GM19452 (cell line): ENCODE measurements at regions not wholly inside any gene's neighbourhood (a gene's known extent, or its start where the extent isn't known, plus 50 kb on each side); places are given as distances from the start of the nearest gene placed in this dataset.

ENCODE experiments used
- ATAC-seq: cut with Tn5 transposase; IDR thresholded peaks from one replicate; pipeline ENCODE4 v1.9.1; 2021; ENCODE audit not compliant: unreplicated experiment

GRCh38 chr15:39320886-39321285 lies 260.0 kb upstream of the THBS1 start:
- no peak for ATAC-seq

GRCh38 chr15:39321977-39322376 lies 258.9 kb upstream of the THBS1 start:
- ATAC-seq = no peak

GRCh38 chr15:39323157-39323556 lies 257.7 kb upstream of the THBS1 start:
- ATAC-seq = no peak

GRCh38 chr15:39323706-39324105 lies 257.2 kb upstream of the THBS1 start:
- ATAC-seq = no peak

- no peak for ATAC-seq
These were observed 254.4 kb upstream of the THBS1 start for GRCh38 chr15:39326306-39326975.

GRCh38 chr15:39327005-39327730 lies 253.7 kb upstream of the THBS1 start:
- ATAC-seq = no peak

- ATAC-seq = no peak
These were observed 250.8 kb upstream of the THBS1 start for GRCh38 chr15:39330061-39330460.

GRCh38 chr15:39331584-39331983 lies 249.3 kb upstream of the THBS1 start:
- no peak for ATAC-seq

GRCh38 chr15:39332846-39333245 lies 248.0 kb upstream of the THBS1 start:
- ATAC-seq = no peak

GRCh38 chr15:39333393-39333792 lies 247.5 kb upstream of the THBS1 start:
- no peak for ATAC-seq

GRCh38 chr15:39333896-39334295 lies 247.0 kb upstream of the THBS1 start:
- ATAC-seq = no peak

GRCh38 chr15:39336926-39337325 lies 244.0 kb upstream of the THBS1 start:
- ATAC-seq = no peak

GRCh38 chr15:39338251-39338650 lies 242.6 kb upstream of the THBS1 start:
- no peak for ATAC-seq

- no peak for ATAC-seq
These were observed 239.8 kb upstream of the THBS1 start for GRCh38 chr15:39340903-39341645.

- ATAC-seq = no peak
These were observed 236.2 kb upstream of the THBS1 start for GRCh38 chr15:39344662-39345141.

- ATAC-seq = no peak
These were observed 235.7 kb upstream of the THBS1 start for GRCh38 chr15:39345176-39345575.

- ATAC-seq = no peak
These were observed 233.4 kb upstream of the THBS1 start for GRCh38 chr15:39347453-39347852.

GRCh38 chr15:39350785-39351184 lies 230.1 kb upstream of the THBS1 start:
- ATAC-seq = no peak

GRCh38 chr15:39354189-39354588 lies 226.7 kb upstream of the THBS1 start:
- no peak for ATAC-seq

GRCh38 chr15:39357480-39358268 lies 223.2 kb upstream of the THBS1 start:
- ATAC-seq = no peak

GRCh38 chr15:39358441-39359041 lies 222.3 kb upstream of the THBS1 start:
- no peak for ATAC-seq
